SK-N-MC (cell line): ENCODE measurements at regions not wholly inside any gene's neighbourhood (a gene's known extent, or its start where the extent isn't known, plus 50 kb on each side); places are given as distances from the start of the nearest gene placed in this dataset.

Source experiments
- EZH2 ChIP-seq: fragments of 200-600 bp; sonication (generic); IDR thresholded peaks from one replicate; pipeline ENCODE4 v1.6.1; 2017; ENCODE audit warnings: antibody characterized with exemption
- FOXP2 ChIP-seq: optimal IDR thresholded peaks from 2 replicates; pipeline ENCODE3; 2011; ENCODE audit warnings: mild to moderate bottlenecking, moderate library complexity; ENCODE audit not compliant: insufficient read depth; ENCODE audit errors: extremely low read length, control extremely low read depth

- TF ChIP-seq EZH2 (no peak), FOXP2 (no peak)
Observed at GRCh38 chr3:163672954-163673353, 1405.3 kb downstream of the SI start.
